ENCODE measurements at regions not wholly inside any gene's neighbourhood (a gene's known extent, or its start where the extent isn't known, plus 50 kb on each side); places are given as distances from the start of the nearest gene placed in this dataset.

DNA sequence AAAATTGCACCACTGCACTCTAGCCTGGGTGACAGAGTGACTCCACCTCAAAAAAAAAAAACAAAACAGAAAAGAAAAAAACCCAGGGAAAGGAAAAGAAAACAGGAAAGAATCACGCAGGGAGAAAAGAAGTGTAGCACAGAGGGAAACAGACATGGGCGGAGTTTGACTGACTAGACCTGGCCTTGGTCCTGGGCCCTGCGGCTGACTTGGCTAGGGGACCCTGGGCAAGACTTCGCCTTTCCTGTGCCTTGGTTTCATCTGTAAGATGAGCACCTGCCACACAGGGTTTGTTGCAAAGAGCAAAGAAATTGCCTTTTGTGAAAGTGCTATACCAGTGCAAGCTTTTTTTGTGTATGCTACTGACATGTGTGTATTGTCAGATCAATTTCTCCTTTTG lies 71.3 kb upstream of the KCNG1 start:
- TF ChIP-seq, protein P1, sequence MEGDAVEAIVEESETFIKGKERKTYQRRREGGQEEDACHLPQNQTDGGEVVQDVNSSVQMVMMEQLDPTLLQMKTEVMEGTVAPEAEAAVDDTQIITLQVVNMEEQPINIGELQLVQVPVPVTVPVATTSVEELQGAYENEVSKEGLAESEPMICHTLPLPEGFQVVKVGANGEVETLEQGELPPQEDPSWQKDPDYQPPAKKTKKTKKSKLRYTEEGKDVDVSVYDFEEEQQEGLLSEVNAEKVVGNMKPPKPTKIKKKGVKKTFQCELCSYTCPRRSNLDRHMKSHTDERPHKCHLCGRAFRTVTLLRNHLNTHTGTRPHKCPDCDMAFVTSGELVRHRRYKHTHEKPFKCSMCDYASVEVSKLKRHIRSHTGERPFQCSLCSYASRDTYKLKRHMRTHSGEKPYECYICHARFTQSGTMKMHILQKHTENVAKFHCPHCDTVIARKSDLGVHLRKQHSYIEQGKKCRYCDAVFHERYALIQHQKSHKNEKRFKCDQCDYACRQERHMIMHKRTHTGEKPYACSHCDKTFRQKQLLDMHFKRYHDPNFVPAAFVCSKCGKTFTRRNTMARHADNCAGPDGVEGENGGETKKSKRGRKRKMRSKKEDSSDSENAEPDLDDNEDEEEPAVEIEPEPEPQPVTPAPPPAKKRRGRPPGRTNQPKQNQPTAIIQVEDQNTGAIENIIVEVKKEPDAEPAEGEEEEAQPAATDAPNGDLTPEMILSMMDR (IDR thresholded peaks at IDR 0.05; ENCODE audit: insufficient read depth, low read length, poor library complexity, severe bottlenecking) = no peak
- TF ChIP-seq EZH2phosphoT487 (conservative IDR thresholded peaks at IDR 0.05; ENCODE audit: low read length) = no peak

Data from SU-DHL-6 (cell line).